KMS-11 (cell line): ENCODE measurements at regions not wholly inside any gene's neighbourhood (a gene's known extent, or its start where the extent isn't known, plus 50 kb on each side); places are given as distances from the start of the nearest gene placed in this dataset.

Source experiments
- H2AFZ ChIP-seq: fragments of 200-600 bp; sonication (generic); 2 replicates; pipeline ENCODE4 v1.6.1; 2016; ENCODE audit warnings: antibody characterized with exemption, mixed run types, low read depth
- H3K27ac ChIP-seq: fragments of 200-600 bp; sonication (generic); 2 replicates; pipeline ENCODE4 v1.6.1; 2016; ENCODE audit warnings: mild to moderate bottlenecking, mixed run types
- H3K27me3 ChIP-seq: fragments of 200-600 bp; sonication (generic); 2 replicates; pipeline ENCODE4 v1.6.1; 2017; ENCODE audit warnings: mild to moderate bottlenecking, low read depth, mixed run types, moderate library complexity; ENCODE audit not compliant: insufficient read depth
- H3K36me3 ChIP-seq: fragments of 200-600 bp; sonication (generic); 2 replicates; pipeline ENCODE4 v1.6.1; 2017; ENCODE audit warnings: mild to moderate bottlenecking, mixed run types; ENCODE audit not compliant: insufficient read depth
- H3K4me1 ChIP-seq: fragments of 200-600 bp; sonication (generic); 2 replicates; pipeline ENCODE4 v1.6.1; 2016; ENCODE audit warnings: mild to moderate bottlenecking, low read depth, mixed run types; ENCODE audit not compliant: poor library complexity, severe bottlenecking
- H3K4me2 ChIP-seq: fragments of 200-600 bp; sonication (generic); 2 replicates; pipeline ENCODE4 v1.7.0; 2016; ENCODE audit warnings: mild to moderate bottlenecking, mixed run types
- H3K4me3 ChIP-seq: fragments of 200-600 bp; sonication (generic); IDR thresholded peaks from 2 replicates; pipeline ENCODE4 v1.6.1; 2017; ENCODE audit warnings: low read depth, low read length, mixed read lengths; ENCODE audit not compliant: insufficient read depth
- H3K79me2 ChIP-seq: fragments of 200-600 bp; sonication (generic); 2 replicates; pipeline ENCODE4 v1.6.1; 2016; ENCODE audit warnings: low read depth, mixed run types; ENCODE audit not compliant: insufficient read depth
- H3K9ac ChIP-seq: fragments of 200-600 bp; sonication (generic); 2 replicates; pipeline ENCODE4 v1.6.1; 2016; ENCODE audit warnings: mild to moderate bottlenecking, mixed run types
- H4K20me1 ChIP-seq: fragments of 200-600 bp; sonication (generic); 2 replicates; pipeline ENCODE4 v1.6.1; 2016; ENCODE audit warnings: mild to moderate bottlenecking, mixed run types; ENCODE audit not compliant: insufficient read depth
- TF ChIP-seq, protein P1 (sequence below): fragments of 200-600 bp; sonication (generic); conservative IDR thresholded peaks from 2 replicates; pipeline ENCODE4 v1.6.1; 2017; ENCODE audit warnings: low read depth, mild to moderate bottlenecking, antibody characterized with exemption, low read length, moderate library complexity, mixed read lengths

DNA sequence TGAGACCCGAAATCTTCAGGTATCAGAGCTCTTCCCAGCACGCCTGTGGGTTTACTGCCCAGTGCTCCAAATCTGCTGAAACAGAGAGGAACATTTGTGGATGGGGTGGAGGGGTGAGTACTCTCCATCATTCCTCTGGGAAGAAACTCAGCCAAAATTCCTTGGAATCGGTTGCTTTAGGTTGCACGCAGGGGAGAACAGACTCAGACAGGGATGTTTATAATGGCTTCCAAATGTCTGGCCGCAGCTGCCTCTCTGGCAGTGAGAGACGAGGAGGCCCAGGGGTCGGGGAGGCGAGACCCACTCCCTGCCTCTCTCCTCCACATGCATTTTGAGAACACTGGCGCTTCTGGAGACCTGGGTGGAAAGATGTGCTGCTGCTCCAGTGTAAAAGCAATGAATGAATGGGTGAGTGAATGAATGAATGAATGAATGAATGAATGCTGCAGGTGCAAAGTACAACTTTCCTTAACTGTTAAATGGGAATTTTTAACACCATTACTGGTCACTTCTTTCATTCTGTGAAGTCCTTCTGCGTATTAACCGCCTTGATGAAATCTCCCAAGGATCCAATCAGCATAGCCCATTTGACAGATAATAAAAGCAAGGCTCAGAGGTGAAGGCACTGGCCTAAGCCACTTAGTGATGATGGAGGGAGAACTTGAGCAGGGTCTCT, 437.4 kb downstream of the MIAT start:
- Histone ChIP-seq H3K36me3 (no peaks in the 10 kb centered on the region), H3K4me3 (no peak overlapping the region), H3K27me3 (peaks cover 3% of the 10 kb centered on the region; the same call in 1 of the 2 replicates), H3K9ac (no peak overlapping the region), H3K79me2 (no peaks in the 10 kb centered on the region), H2AFZ (no peak overlapping the region), H3K4me1 (no peaks in the 10 kb centered on the region), H4K20me1 (no peaks in the 10 kb centered on the region), H3K27ac (no peak overlapping the region), H3K4me2 (no peak overlapping the region)
- TF ChIP-seq, protein P1, sequence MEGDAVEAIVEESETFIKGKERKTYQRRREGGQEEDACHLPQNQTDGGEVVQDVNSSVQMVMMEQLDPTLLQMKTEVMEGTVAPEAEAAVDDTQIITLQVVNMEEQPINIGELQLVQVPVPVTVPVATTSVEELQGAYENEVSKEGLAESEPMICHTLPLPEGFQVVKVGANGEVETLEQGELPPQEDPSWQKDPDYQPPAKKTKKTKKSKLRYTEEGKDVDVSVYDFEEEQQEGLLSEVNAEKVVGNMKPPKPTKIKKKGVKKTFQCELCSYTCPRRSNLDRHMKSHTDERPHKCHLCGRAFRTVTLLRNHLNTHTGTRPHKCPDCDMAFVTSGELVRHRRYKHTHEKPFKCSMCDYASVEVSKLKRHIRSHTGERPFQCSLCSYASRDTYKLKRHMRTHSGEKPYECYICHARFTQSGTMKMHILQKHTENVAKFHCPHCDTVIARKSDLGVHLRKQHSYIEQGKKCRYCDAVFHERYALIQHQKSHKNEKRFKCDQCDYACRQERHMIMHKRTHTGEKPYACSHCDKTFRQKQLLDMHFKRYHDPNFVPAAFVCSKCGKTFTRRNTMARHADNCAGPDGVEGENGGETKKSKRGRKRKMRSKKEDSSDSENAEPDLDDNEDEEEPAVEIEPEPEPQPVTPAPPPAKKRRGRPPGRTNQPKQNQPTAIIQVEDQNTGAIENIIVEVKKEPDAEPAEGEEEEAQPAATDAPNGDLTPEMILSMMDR: no peak

DNA sequence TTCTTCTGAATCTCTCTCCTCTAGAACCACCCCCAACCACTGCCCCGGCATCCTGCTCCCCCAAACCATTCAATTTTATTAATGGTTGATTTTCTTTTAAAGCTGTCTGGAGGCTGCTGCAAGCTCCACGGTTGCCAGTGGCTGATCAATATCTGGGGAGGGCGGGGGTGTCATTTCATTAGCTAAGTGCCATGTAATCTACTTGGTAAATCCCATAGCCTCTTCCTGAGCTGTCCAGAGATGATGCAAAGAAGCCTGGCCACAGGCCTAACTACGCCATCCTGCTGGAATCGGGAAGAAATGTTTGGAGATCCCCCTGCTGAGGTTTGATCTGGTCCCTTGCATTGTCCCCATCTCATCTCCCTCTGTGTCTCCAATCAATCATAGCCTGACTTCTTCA, 440.1 kb downstream of the MIAT start:
- H3K79me2 ChIP-seq: no peaks in the 10 kb centered on the region
- H3K36me3 ChIP-seq: no peaks in the 10 kb centered on the region
- no peak overlapping the region for H3K9ac ChIP-seq
- H2AFZ ChIP-seq: no peak overlapping the region
- H3K4me2 ChIP-seq: no peak overlapping the region
- TF ChIP-seq, protein P1: no peak
- H4K20me1 ChIP-seq: no peaks in the 10 kb centered on the region
- peaks cover 3% of the 10 kb centered on the region; the same call in 1 of the 2 replicates for H3K27me3 ChIP-seq
- no peak overlapping the region for H3K27ac ChIP-seq
- no peak overlapping the region for H3K4me3 ChIP-seq
- no peaks in the 10 kb centered on the region for H3K4me1 ChIP-seq

DNA sequence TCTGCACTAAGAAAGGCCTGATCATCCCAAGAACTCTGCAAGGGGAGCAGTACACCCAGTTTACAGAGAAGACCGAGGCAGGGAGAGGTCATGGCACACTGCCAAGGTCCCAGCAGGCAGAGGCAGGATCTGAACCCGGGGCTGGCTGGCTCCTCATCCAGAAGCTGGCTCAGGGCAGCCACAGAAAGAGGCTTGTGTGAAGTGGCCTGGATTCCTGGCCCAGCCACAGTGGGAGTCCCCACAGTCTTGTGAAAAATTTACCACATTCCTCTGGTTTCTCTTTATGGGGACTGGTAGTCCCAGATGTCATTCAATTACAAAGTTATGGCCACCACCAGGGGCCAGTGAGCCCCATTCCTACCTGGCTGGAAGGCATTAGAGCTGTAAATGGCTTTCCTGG, 440.5 kb downstream of the MIAT start:
- Histone ChIP-seq H3K36me3 (no peaks in the 10 kb centered on the region), H3K4me2 (no peak overlapping the region), H3K27ac (no peak overlapping the region), H3K27me3 (peaks cover 3% of the 10 kb centered on the region; the same call in 1 of the 2 replicates), H3K9ac (no peak overlapping the region), H4K20me1 (no peaks in the 10 kb centered on the region), H3K4me3 (no peak overlapping the region), H3K79me2 (no peaks in the 10 kb centered on the region), H3K4me1 (no peaks in the 10 kb centered on the region), H2AFZ (no peak overlapping the region)
- TF ChIP-seq, protein P1: no peak

DNA sequence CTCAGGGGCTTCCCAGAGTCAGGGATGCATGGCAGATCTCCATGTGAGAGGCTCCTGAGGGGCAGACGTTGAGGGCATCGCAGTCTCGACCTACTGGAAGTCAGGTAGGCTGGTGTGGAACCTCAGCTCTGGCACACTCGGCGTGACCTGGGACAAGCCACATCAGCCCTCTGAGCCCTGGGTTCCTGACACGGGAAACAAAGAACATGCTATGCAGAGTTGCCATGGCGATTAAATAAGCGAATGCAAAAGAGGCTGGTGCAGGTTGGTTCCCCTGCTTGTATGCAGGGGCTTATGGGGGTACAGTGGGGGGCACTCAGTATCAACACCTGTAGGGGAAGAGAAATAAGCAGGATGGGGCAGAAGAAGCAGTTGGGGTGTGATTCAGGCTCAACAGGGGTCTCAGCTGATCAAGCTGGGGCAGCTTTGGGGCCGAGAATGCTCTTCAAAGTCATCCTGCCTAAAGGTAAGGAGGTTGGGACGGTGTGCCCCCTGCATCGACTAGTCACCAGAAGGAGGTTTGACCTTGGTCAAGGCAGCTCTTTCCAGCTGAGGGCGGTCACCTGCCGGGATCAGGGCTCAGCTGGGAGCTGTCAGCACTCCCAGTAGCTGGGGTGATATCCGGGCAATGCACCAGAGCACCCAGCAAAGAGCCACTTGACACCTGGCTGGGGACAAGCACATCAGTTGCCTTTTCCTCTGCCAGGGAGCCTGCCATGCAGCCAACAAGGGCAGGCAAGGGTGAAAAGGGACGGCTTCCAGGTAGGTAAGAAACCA, 442.7 kb downstream of the MIAT start:
- Histone ChIP-seq H3K4me2 (no peak overlapping the region), H3K27me3 (peaks cover 3% of the 10 kb centered on the region; the same call in 1 of the 2 replicates)

More for the DNA sequence above, 442.7 kb downstream of the MIAT start:
- Histone ChIP-seq H3K79me2 (no peaks in the 10 kb centered on the region), H3K36me3 (no peaks in the 10 kb centered on the region), H4K20me1 (no peaks in the 10 kb centered on the region), H3K9ac (no peak overlapping the region), H2AFZ (no peak overlapping the region), H3K4me3 (no peak overlapping the region), H3K27ac (no peak overlapping the region), H3K4me1 (no peaks in the 10 kb centered on the region)
- TF ChIP-seq, protein P1: no peak
